OCI-LY1 (cell line): ENCODE measurements at regions not wholly inside any gene's neighbourhood (a gene's known extent, or its start where the extent isn't known, plus 50 kb on each side); places are given as distances from the start of the nearest gene placed in this dataset.

Experiments
- CTCF ChIP-seq: fragments of 200-600 bp; sonication (generic), shearing (Covaris generic); IDR thresholded peaks from 2 replicates; pipeline ENCODE4 v1.5.1; 2017; ENCODE audit warnings: mild to moderate bottlenecking, antibody characterized with exemption, low read length, moderate library complexity, mixed read lengths
- EZH2 ChIP-seq: fragments of 200-600 bp; sonication (generic), shearing (Covaris generic); IDR thresholded peaks from 2 replicates; pipeline ENCODE4 v1.8.0; 2017; ENCODE audit warnings: borderline replicate concordance, mixed run types, mild to moderate bottlenecking, antibody characterized with exemption, low read length, moderate library complexity, mixed read lengths

- TF ChIP-seq CTCF = no peak
- TF ChIP-seq EZH2 = no peak
These were observed 206.6 kb downstream of the SHQ1 start for GRCh38 chr3:72641684-72642083.
